ENCODE measurements at regions not wholly inside any gene's neighbourhood (a gene's known extent, or its start where the extent isn't known, plus 50 kb on each side); places are given as distances from the start of the nearest gene placed in this dataset.

DNA sequence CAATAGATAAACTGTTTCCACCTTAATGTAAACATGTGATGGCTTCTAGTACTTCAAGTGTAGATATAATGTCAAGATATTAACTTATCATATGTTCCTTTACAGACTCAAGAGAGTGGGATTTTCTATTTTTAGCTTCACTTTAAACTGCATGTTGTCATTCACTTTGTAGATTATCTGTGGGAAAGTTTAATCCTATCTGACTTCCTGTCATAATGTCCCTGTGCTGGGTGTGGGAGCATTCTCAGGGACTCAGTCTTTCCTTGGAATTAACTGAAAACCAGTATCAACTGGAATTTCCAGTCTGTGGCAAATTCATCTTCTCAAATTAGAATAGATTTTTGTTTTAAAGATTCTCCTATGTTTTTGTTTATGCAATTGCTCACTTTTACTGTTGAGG lies 226.1 kb upstream of the FERMT1 start:
- TF ChIP-seq, protein P1, sequence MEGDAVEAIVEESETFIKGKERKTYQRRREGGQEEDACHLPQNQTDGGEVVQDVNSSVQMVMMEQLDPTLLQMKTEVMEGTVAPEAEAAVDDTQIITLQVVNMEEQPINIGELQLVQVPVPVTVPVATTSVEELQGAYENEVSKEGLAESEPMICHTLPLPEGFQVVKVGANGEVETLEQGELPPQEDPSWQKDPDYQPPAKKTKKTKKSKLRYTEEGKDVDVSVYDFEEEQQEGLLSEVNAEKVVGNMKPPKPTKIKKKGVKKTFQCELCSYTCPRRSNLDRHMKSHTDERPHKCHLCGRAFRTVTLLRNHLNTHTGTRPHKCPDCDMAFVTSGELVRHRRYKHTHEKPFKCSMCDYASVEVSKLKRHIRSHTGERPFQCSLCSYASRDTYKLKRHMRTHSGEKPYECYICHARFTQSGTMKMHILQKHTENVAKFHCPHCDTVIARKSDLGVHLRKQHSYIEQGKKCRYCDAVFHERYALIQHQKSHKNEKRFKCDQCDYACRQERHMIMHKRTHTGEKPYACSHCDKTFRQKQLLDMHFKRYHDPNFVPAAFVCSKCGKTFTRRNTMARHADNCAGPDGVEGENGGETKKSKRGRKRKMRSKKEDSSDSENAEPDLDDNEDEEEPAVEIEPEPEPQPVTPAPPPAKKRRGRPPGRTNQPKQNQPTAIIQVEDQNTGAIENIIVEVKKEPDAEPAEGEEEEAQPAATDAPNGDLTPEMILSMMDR (IDR thresholded peaks at IDR 0.05 in 8 of 11, conservative IDR thresholded peaks at IDR 0.05 in 3 of 11) = no peak
- no peak for TF ChIP-seq POLR2A (IDR thresholded peaks at IDR 0.05)
- no peak for TF ChIP-seq POLR2AphosphoS5 (IDR thresholded peaks at IDR 0.05)

Data from spleen (tissue), 7 donors.